ENCODE measurements at regions not wholly inside any gene's neighbourhood (a gene's known extent, or its start where the extent isn't known, plus 50 kb on each side); places are given as distances from the start of the nearest gene placed in this dataset.

DNA sequence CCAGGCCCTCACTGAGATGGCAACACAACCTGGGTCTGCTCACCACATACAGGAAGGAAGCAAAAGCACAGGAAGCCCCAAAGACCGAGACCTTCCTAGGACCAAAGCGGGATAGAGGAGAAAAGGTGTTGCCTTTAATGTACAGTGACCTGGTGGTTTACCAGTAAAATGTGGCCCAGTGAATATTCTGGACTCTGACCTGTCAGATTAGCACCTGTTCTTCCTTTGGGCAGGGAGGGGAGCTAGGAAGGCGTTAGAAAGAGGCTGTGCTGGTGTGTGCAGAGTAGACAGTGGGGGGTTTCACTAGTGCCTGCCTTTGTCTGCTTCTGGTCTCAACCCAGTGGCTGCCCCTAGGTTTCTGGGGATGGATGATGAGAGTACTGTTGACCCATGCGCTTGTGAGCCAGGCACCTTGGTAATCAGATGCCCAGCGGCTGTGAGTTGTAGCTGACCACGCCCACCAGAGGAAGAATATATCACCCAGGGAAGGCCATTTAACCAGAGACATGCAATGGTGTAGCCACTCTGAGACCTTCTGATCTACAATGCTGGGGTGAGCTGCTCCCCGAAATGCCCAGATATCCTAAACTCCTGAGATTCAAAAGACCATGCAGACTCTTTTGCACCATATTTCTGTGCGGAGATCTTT is 90.1 kb upstream of the NEO1 start:
- no peak for TF ChIP-seq CTCF (conservative IDR thresholded peaks at IDR 0.05; ENCODE audit: control insufficient read depth, insufficient read depth, low read depth, low read length)
- no peak for DNase-seq (ENCODE audit: low read depth)
- H3K4me3 ChIP-seq (ENCODE audit: control insufficient read depth, low read depth, low read length): no peak overlapping the region

- no peak for TF ChIP-seq CTCF (conservative IDR thresholded peaks at IDR 0.05; ENCODE audit: control insufficient read depth, insufficient read depth, low read depth, low read length)
- no peak for DNase-seq (ENCODE audit: low read depth)
- no peak overlapping the region for H3K4me3 ChIP-seq (ENCODE audit: control insufficient read depth, low read depth, low read length)
Measured at GRCh38 chr15:72961346-72961745, 90.9 kb upstream of the NEO1 start.

GRCh38 chr15:72958634-72959033 is 93.6 kb upstream of the NEO1 start:
- TF ChIP-seq CTCF (conservative IDR thresholded peaks at IDR 0.05; ENCODE audit: control insufficient read depth, insufficient read depth, low read depth, low read length): no peak
- no peak for DNase-seq (ENCODE audit: low read depth)
- no peak overlapping the region for H3K4me3 ChIP-seq (ENCODE audit: control insufficient read depth, low read depth, low read length)

DNA sequence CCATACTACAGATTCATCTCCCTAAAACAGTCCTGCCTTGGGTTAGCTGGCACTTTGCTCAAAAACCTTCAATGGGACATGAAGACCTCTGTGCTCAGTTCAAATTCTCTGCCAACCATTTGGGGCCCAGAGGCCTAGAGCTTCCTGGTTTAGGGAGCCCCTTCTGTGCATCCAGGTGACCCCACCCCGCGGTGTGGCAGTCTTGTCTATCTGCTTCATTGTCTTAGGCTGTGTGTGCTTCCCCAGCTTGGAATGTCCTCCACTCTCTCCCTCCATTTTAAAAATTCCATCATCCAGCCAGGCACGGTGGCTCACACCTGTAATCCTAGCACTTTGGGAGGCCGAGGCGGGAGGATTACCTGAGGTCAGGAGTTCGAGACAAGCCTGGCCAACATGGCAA is 99.0 kb upstream of the NEO1 start:
- TF ChIP-seq CTCF (conservative IDR thresholded peaks at IDR 0.05; ENCODE audit: control insufficient read depth, insufficient read depth, low read depth, low read length): no peak
- no peak for DNase-seq (ENCODE audit: low read depth)
- H3K4me3 ChIP-seq (ENCODE audit: control insufficient read depth, low read depth, low read length): no peak overlapping the region

- no peak for TF ChIP-seq CTCF (conservative IDR thresholded peaks at IDR 0.05; ENCODE audit: control insufficient read depth, insufficient read depth, low read depth, low read length)
- no peak for DNase-seq (ENCODE audit: low read depth)
Measured at GRCh38 chr15:72952151-72952550, 100.1 kb upstream of the NEO1 start.

DNA sequence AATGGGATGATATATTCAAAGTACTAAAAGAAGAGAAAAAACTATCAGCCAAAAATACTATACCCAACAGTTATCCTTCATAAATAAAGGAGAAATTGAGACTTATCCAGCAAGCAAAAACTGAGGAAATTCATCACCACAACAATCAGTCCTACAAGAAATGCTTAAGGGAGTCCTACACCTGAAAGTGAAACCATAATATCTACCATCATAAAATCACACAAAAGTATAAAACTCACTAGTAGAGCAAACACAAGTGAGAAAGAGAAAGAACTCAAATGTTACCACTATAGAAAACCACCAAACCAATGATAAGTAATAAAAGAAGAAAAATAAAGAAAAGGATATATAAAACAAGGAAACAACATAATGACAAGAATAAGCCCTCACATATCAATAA is 103.6 kb upstream of the NEO1 start:
- TF ChIP-seq CTCF (conservative IDR thresholded peaks at IDR 0.05; ENCODE audit: control insufficient read depth, insufficient read depth, low read depth, low read length): no peak
- no peak overlapping the region for H3K4me3 ChIP-seq (ENCODE audit: control insufficient read depth, low read depth, low read length)
- no peak for DNase-seq (ENCODE audit: low read depth)

More at GRCh38 chr15:72952151-72952550, 100.1 kb upstream of the NEO1 start:
- no peak overlapping the region for H3K4me3 ChIP-seq (ENCODE audit: control insufficient read depth, low read depth, low read length)

DNA sequence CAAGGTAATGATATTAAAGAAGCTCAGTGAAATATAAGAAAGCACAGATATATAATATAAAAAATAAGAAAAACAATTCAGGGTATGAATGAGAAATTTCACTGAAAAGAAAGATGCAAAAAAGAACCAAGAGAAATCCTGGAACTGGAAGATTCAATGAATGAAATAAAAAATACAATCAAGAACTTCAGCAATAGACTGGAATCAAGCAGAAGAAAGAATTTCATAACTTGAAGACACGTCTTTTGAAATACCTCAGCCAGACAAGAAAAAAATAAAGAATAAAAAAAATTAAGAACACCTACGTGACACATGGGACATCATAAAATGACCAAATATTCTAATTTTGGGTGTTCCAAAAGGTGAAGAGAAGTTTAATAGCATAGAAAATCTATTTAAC is 104.6 kb upstream of the NEO1 start:
- H3K4me3 ChIP-seq (ENCODE audit: control insufficient read depth, low read depth, low read length): no peak overlapping the region
- no peak for TF ChIP-seq CTCF (conservative IDR thresholded peaks at IDR 0.05; ENCODE audit: control insufficient read depth, insufficient read depth, low read depth, low read length)
- DNase-seq (ENCODE audit: low read depth): no peak
